NCI-H1417 (cell line): ENCODE measurements at regions not wholly inside any gene's neighbourhood (a gene's known extent, or its start where the extent isn't known, plus 50 kb on each side); places are given as distances from the start of the nearest gene placed in this dataset.

Experiments used
- DNase-seq, 3 experiments: peaks; one replicate each; lab custom pipeline; 2025; lab: John Stamatoyannopoulos, UW

- DNase-seq = no peak
Measured at GRCh38 chr6:22929311-22929985, 360.1 kb downstream of the HDGFL1 start.

DNA sequence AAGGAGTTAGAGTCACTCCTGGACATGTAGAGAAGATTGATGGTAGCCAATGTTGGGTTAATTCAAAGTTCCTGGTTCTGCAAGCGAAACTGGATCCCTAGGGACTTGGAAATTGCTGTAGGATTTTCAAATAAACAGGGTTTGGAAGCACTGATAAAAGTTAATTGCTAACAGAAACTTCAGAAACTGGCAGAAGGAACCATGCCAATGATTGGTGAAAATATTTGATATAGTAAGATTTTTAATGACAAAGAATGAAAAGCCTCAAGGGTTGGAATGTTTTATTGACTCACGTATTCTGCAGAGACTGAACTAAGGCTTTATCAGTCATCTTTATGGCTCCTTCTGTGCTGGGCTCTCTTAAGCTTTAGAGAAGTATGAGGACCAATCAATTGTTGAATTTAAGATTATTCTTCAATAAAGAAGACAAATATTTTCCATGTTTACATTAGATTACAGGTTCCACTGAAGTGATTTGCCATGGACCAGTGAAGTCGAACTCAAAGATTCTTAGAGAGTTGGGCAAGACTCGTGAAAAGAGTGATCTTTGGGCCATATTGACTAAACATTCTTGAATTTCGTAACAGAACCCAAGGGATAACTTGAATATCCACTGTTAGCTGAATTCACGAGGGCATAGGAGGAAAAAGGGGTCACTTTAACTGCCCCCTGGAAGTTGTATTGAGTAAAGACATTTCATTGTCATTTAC, 371.4 kb downstream of the HDGFL1 start:
- DNase-seq = no peak

GRCh38 chr6:22942403-22942802, 373.0 kb downstream of the HDGFL1 start:
- DNase-seq = no peak

DNA sequence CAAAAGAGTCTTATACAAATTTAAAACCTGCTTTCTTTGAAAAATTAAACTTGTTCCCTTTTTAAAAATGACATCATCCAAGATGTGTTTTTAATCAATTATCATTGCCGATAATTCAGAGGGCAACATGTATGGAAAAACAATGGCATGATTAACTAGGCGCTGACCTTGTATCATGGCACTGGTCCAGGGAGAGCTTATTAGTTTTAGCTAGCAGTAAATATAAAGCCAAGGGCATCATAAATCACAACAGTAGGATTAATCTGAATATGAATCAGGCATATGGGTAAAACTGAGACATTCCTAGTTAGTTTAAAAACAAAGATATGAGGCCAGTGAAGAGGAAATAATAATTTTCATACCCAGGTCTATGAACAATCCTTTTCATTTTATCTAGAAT, 374.0 kb downstream of the HDGFL1 start:
- peak in 1 of 3 experiments; percentile 5 for DNase-seq

GRCh38 chr6:22949967-22950366, 380.6 kb downstream of the HDGFL1 start:
- DNase-seq = no peak

GRCh38 chr6:22952097-22952496, 382.7 kb downstream of the HDGFL1 start:
- DNase-seq = no peak

DNA sequence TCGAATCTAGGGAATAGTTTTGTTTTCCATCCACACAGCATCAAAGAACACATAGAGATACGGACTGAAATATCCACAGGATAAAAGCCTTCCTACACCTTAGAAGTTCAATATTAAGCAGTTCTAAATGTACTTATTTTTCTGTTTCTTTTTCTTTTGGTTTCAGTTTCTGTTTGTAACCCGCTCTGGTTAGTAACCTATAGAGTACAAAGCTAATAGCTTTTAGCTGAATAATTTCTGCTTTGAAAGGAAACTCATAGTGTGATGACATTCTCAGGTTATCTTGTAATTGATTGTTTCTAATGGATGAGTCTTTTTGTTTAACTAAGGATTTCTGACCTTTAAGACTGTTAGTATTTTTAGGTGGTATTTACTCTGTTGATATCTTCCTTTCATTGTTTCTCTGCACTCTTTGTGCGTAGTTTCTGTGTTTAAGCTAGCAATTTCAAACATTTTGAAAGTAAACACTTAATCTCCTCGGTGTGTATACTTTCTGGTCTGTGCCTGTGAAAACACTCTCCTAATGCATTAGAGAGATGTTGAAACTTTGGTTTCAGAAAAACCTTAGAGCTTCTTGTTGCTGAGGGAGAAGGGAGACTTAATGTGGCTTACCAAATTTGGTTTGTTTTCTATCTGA, 385.5 kb downstream of the HDGFL1 start:
- DNase-seq = peak in 1 of 3 experiments; percentile 51

DNA sequence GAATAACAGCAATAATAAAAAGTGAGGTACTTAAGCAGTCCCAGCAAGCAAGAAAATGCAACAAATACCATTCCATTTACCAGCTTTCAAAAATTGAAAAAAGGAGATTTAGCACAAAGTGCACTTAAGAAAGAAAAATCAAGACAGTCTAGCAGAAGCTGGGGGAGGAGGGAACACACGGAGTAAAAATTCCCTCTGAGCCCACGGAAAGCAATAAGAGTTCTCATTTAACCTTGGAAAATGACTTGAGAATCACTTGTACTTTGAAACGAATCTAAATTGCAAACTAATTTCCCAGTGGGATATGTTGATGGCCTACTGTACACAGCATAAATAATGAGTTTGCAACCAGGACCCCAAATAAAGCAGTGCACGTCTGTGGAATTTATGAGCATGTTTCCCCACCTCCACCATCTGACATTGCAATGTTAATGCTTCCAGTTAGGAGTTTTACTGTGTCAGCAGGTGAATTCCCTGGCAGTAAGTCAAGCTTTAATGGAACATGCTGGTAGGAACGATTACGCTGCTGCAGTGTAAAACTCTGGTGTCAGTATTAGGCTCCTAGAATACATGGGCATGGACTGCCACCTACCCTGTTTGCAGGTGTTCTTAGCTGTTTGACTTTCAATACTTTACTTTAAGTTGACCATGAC, 386.8 kb downstream of the HDGFL1 start:
- peak in 1 of 3 experiments; percentile 6 for DNase-seq

GRCh38 chr6:22958677-22959076, 389.3 kb downstream of the HDGFL1 start:
- no peak for DNase-seq

- DNase-seq = no peak
Measured at GRCh38 chr6:22959571-22959970, 390.2 kb downstream of the HDGFL1 start.

DNA sequence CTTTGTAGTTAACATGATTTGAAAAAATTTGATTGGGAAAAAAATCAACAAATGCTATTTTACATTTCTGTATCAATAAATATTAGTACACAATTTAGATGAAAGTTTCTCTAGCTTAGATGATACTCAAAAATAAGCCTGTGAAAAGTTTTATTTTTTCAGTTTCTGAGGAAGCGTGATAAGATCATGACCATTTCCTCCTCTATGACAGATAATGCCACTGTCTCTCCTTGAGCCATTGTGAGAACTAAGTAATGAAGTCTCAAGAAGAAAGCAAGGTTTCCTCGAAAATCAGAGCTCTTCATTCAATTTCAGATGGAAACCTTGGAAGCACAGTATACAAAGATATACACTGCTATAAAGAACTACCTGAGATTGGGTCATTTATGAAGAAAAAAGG, 395.0 kb downstream of the HDGFL1 start:
- DNase-seq = no peak

DNA sequence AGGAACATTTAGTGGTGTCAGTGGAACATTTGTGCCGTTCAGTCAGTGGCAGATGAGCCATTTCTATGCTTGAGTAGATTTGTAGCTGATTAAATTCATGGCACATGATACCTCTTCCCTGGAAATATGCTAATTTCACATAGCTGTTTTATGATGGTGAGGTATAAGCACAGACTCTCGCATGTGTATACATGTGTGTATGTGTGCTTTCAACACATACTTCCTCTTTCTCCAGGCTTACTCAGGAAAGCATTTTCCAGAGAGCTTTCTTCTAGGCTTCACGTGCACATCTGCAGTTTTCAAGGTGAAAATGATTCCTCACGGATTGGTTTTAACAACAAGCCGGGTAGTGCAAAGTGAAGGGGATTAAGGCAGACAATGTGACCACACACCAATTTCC, 396.5 kb downstream of the HDGFL1 start:
- no peak for DNase-seq

DNA sequence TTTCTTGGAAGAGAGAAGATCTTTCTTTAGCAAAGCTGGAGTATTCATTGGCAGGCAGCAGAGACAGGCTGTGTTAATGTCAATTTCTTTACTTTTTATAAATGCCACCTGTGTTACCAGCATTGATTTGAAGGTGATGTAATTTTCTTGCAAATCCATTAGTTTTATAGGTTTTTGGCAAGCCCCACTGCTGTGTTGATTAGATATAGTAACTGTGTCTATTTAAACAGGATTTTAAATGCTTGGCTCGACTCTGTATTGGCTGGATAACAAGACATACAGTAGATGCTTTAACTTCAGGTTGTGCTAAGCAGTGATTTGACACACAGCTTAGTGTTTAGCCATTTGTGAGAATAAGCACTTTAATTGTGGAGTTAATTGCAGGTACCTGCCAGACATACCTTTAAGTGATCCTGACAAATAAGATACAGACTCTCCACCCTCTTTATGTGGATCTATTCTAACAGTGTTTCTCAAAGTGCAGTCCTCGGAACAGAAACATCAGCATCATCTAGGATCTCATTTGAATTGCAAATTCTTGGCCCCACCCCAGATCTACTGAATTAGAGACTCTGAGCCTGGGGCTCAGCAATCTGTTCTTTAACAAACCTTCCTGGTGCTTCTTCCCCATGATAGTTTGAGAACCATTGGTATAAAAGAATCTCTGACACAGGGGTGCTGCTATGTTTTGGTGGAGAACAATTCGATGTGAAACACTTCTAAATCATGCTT, 397.5 kb downstream of the HDGFL1 start:
- peak in 1 of 3 experiments; percentile 29 for DNase-seq

- no peak for DNase-seq
Measured at GRCh38 chr6:22970004-22970403, 400.6 kb downstream of the HDGFL1 start.

- no peak for DNase-seq
Measured at GRCh38 chr6:22972771-22973170, 403.4 kb downstream of the HDGFL1 start.

DNA sequence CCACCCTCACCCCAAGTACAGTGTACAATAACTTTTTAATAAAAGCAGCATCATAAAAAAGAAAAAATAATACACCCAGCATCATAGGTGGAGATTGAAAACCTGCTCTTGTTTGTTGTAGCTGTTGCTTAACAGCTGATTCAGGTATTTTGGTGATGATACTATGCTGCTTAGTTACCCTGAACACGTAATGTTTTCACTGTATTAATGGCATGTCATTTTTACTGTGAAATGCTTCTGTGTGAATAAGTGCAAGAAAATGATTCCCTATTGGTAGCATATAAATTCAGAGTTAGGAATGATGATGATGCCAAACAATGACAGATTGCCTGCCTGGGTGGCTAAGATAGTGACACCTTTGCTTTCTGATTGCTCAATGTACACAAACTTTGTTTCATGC, 405.7 kb downstream of the HDGFL1 start:
- no peak for DNase-seq

GRCh38 chr6:22980446-22980845, 411.1 kb downstream of the HDGFL1 start:
- DNase-seq = no peak

DNA sequence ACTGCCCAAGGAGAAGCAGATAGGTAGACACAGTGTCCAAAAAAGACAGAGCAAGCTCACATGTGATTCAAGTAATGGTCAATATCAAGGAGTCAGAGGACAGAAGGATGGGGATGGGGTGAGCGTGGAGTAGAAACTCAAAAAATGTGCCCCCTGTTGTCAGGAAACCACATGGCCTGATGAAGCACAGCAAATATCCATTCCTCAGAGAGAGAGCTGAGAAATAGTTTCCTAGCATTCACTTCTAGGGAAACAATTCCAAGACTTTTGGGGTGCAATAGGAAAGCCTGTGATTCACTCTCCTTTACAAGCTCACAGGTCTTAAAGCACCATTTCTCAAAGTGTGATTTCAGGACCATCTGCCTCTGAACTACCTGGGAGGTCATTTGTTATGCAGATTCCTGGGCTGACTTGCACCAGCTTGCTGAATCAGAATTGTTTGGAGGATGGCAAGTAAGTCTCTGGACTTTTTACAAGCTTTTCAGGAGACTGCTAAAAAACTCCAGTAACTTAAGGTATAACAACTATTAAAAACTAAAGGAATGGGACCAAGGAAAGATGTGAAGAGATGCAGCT, 432.8 kb downstream of the HDGFL1 start:
- DNase-seq = no peak

GRCh38 chr6:23003671-23004467, 434.5 kb downstream of the HDGFL1 start:
- DNase-seq = no peak

- no peak for DNase-seq
Measured at GRCh38 chr6:23006656-23007055, 437.3 kb downstream of the HDGFL1 start.

- DNase-seq = no peak
Measured at GRCh38 chr6:23011615-23012014, 442.2 kb downstream of the HDGFL1 start.
